Adrenal gland (tissue), 9 donors: ENCODE measurements at regions not wholly inside any gene's neighbourhood (a gene's known extent, or its start where the extent isn't known, plus 50 kb on each side); places are given as distances from the start of the nearest gene placed in this dataset.
A peak's percentile ranks its signal among the peaks of the same experiment; 100 is the strongest.
"Not testable (repeated sequence)": the region's sequence is repeated elsewhere in the genome, so short reads cannot be mapped to it uniquely, and the experiment has no call there.

ENCODE experiments used
- DNase-seq, 7 donors: peaks; one replicate each; pipeline ENCODE4 v3.0.0-alpha.2; 2019 to 2020
- H3K27ac ChIP-seq, 5 donors: fragments of 200-600 bp; sonication (generic) in 4 of 5; 1 replicate in 3 of 5; 2 replicates in 2 of 5; pipeline versions ENCODE4 v1.5.1 to v1.8.0; 2016 to 2020; ENCODE audit warnings: mild to moderate bottlenecking in 1 of 5
- H3K27me3 ChIP-seq: fragments of 200-600 bp; 2 replicates; pipeline ENCODE4 v1.8.0; 2021
- H3K36me3 ChIP-seq, 2 donors: fragments of 200-600 bp; replicated peaks in 1 of 2; 1 replicate in 1 of 2; 2 replicates in 1 of 2; pipeline versions ENCODE4 v1.5.1 to v1.8.0; 2018 to 2022
- H3K4me1 ChIP-seq, 2 donors: fragments of 200-600 bp; replicated peaks in 1 of 2; 1 replicate in 1 of 2; 2 replicates in 1 of 2; pipeline versions ENCODE4 v1.5.1 to v1.8.0; 2018 to 2021
- H3K4me3 ChIP-seq, 4 donors: fragments of 200-600 bp; sonication (generic) in 3 of 4; one replicate each; pipeline ENCODE4 v1.5.1; 2016 to 2018
- H3K9me3 ChIP-seq, 3 donors: fragments of 200-600 bp; sonication (generic) in 1 of 3; replicated peaks in 1 of 3; 1 replicate in 2 of 3; 2 replicates in 1 of 3; pipeline versions ENCODE4 v1.5.1 to v1.8.0; 2016 to 2021
- POLR2A ChIP-seq, 2 donors: fragments of 450-650 bp; IDR thresholded peaks; one replicate each; pipeline ENCODE4 v1.6.1; 2017; ENCODE audit warnings: antibody characterized with exemption in 2 of 2, mild to moderate bottlenecking in 2 of 2, moderate library complexity in 1 of 2
- WGBS, 4 donors: extraction: QIAGEN DNeasy Blood & Tissue Kit in 2 of 4; methylation state at CpG; one replicate each; pipeline versions ENCODE4 v1.1.5 to v1.1.7; 2013 to 2017; 5-methylcytosine and 5-hydroxymethylcytosine counted together
- intact Hi-C, 2 donors: fragments of 100-400 bp; cut with DNase I; formaldehyde crosslinking; loops; one replicate each; pipeline versions ENCODE4 v1.14.1 to v1.15.0; 2022 to 2023
- small RNA-seq, 2 donors: library from RNA; depleted of rRNA; stranded (forward); fragments of <200 nt; gene quantifications; one replicate each; pipeline ENCODE3, GENCODE V24; 2016
- TF ChIP-seq, protein P1 (sequence below), 6 experiments: fragments of 450-650 bp in 4 of 6; fragments of 200-600 bp in 2 of 6; sonication (generic) in 1 of 6; IDR thresholded peaks; 1 replicate in 5 of 6; 2 replicates in 1 of 6; pipeline versions ENCODE4 v1.5.1 to v1.8.0; 2016 to 2021; ENCODE audit warnings: antibody characterized with exemption in 6 of 6, mild to moderate bottlenecking in 2 of 6, moderate library complexity in 1 of 6
- donor health status: healthy with polysubstance abuse.
- donor health status: Bipolar disorder and iron deficiency.
- donor health status: DM: yes; HTN: yes; CAD: no.
- donor health status: DM: no; HTN: no; CAD: no.
- donor health status: DM: no; HTN: no; CAD: no.

DNA sequence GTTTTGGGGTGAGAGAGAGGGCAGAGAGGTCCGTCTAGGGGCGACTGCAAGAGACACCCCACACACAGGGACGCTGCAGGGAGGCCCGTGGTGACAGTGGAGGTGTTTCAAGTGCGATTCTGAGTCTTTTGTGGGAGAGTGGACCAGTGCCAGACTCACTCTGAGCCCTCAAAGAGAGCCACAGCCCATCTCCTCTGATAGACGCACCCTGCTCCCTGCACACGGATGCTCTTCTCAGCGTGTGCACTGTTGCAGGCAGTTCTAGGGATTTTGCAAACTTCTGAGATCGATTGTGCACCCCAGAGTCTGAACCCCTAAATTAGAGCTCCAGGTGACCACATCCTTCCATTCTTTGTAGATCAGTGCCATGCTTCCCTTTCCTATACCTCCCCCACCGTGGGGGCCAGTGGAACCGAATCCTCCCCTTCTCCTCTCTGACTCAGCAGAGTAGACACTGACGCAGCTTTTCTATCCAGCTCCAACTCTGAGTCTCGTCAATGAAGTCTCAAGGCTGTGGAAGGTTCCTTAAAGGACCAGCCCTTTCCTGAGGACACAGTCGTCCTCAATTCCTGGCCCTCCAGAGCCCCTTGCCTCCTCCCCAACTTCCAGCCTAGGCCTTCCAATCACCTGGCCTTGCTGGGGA is 83.8 kb downstream of the TMEM130 start:
- DNase-seq: peak; percentile 37 to 75 (median 55)
- no peak overlapping the region for H3K4me3 ChIP-seq
- WGBS, 4 donors: 43 to 61% (median 56%) methylated on average over 11 to 14 of the region's 14 CpGs
- H3K4me1 ChIP-seq: no peaks in the 10 kb centered on the region
- no peaks in the 10 kb centered on the region for H3K9me3 ChIP-seq
- TF ChIP-seq, protein P1, sequence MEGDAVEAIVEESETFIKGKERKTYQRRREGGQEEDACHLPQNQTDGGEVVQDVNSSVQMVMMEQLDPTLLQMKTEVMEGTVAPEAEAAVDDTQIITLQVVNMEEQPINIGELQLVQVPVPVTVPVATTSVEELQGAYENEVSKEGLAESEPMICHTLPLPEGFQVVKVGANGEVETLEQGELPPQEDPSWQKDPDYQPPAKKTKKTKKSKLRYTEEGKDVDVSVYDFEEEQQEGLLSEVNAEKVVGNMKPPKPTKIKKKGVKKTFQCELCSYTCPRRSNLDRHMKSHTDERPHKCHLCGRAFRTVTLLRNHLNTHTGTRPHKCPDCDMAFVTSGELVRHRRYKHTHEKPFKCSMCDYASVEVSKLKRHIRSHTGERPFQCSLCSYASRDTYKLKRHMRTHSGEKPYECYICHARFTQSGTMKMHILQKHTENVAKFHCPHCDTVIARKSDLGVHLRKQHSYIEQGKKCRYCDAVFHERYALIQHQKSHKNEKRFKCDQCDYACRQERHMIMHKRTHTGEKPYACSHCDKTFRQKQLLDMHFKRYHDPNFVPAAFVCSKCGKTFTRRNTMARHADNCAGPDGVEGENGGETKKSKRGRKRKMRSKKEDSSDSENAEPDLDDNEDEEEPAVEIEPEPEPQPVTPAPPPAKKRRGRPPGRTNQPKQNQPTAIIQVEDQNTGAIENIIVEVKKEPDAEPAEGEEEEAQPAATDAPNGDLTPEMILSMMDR (IDR thresholded peaks at IDR 0.05): no peak
- TF ChIP-seq POLR2A (IDR thresholded peaks at IDR 0.05): no peak
- no peaks in the 10 kb centered on the region for H3K27me3 ChIP-seq
- intact Hi-C loops: no loop called here
- no peaks in the 10 kb centered on the region for H3K36me3 ChIP-seq
- no peak overlapping the region for H3K27ac ChIP-seq

DNA sequence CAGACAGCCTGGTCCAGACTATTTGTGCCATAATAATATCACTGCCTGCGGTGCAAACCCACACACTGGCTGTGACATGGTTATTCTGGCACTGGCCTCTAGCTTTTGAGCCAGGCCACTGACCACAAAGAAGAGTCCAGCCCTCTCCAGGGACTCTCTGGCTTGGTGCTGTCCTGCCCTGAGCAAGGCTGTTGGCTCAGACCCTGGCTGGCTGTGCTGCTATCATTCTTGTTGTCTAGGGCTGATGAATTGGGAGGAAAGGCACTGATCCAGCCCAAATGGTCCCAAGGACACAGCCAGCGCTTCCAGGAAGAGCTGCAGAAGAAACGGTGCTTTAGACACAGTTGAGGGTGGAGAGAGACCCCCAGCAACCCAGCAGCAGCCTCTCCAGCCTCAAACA is 80.8 kb downstream of the TMEM130 start:
- Histone ChIP-seq H3K9me3 (no peaks in the 10 kb centered on the region), H3K36me3 (no peaks in the 10 kb centered on the region), H3K4me1 (no peaks in the 10 kb centered on the region), H3K27me3 (no peaks in the 10 kb centered on the region), H3K27ac (peak overlapping the region in 1 of 5 donors; percentile 58), H3K4me3 (no peak overlapping the region)
- intact Hi-C loops: no loop called here
- TF ChIP-seq, protein P1 (IDR thresholded peaks at IDR 0.05): peak in 1 of 6 experiments; percentile 3
- no peak for TF ChIP-seq POLR2A (IDR thresholded peaks at IDR 0.05)
- DNase-seq: peak; percentile 61 to 94 (median 91)
- WGBS, 4 donors: 8 to 27% (median 20%) methylated on average over 2 to 3 of the region's 3 CpGs

DNA sequence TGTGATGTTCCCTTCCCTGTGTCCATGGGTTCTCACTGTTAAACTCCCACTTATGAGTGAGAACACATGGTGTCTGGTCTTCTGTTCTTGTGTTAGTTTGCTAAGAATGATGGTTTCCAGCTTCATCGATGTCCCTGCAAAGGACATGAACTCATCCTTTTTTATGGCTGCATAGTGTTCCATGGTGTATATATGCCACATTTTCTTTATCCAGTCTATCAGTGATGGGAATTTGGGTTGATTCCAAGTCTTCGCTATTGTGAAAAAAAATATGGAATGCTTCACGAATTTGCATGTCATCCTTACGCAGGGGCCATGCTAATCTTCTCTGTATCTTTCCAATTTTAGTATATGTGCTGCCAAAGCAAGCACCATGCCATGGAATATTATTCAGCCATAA is 75.4 kb downstream of the TMEM130 start:
- H3K36me3 ChIP-seq, H3K27ac ChIP-seq, H3K4me1 ChIP-seq, DNase-seq, intact Hi-C loops, H3K4me3 ChIP-seq, H3K27me3 ChIP-seq, H3K9me3 ChIP-seq: not testable (repeated sequence)
- WGBS, 4 donors: 90 to 92% (median 91%) methylated on average over 4 of the region's 4 CpGs

DNA sequence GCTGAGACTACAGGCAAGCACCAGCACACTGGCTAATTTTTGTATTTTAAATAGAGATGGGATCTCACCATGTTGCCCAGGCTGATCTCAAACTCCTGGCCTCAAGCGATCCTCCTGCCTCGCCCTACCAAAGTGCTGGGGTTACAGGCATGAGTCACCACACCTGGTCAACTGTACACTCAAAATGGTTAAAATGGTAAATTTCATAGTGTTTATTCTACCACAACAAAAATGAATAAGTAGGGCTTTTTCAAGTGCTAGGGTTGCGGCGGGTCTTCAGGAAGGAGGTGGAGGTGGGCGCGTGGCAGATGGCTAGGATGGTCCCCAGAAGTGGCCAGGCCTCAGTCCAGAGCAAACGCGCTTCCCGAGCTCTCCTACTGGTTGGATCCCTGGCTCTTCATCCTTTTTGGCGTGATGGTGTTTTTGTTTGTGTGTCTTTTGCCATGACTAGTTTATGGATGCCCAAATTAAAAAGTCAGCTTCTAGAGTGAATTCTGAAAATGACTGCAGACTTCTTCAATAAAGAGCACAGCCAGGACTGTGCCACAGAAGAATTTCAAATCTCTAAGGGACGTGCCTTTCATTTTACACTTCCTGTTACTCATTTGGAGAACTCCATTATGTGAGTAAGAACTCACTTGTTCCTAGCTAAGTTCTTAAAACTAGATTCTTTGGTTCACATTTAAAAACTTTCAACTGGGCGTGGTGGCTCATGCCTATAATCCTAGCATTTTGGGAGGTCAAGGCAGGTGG is 73.9 kb downstream of the TMEM130 start:
- no peak overlapping the region for H3K27ac ChIP-seq
- intact Hi-C loops: no loop called here

More for the DNA sequence above, 73.9 kb downstream of the TMEM130 start:
- WGBS, 4 donors: 91 to 94% (median 92%) methylated on average over 12 of the region's 12 CpGs
- DNase-seq: no peak
- Histone ChIP-seq H3K27me3 (no peaks in the 10 kb centered on the region), H3K4me3 (no peak overlapping the region), H3K9me3 (no peaks in the 10 kb centered on the region), H3K36me3 (no peaks in the 10 kb centered on the region), H3K4me1 (no peaks in the 10 kb centered on the region)
- no peak for TF ChIP-seq POLR2A (IDR thresholded peaks at IDR 0.05)
- TF ChIP-seq, protein P1 (IDR thresholded peaks at IDR 0.05): no peak

Small RNA genes lying in the stretch of these regions (small RNA-seq; reads per million reads assigned to genes)
- gene RNU6-393P: 0 reads per million in 2 donors
